ENCODE measurements at regions not wholly inside any gene's neighbourhood (a gene's known extent, or its start where the extent isn't known, plus 50 kb on each side); places are given as distances from the start of the nearest gene placed in this dataset.
"Not testable (repeated sequence)": the region's sequence is repeated elsewhere in the genome, so short reads cannot be mapped to it uniquely, and the experiment has no call there.

DNA sequence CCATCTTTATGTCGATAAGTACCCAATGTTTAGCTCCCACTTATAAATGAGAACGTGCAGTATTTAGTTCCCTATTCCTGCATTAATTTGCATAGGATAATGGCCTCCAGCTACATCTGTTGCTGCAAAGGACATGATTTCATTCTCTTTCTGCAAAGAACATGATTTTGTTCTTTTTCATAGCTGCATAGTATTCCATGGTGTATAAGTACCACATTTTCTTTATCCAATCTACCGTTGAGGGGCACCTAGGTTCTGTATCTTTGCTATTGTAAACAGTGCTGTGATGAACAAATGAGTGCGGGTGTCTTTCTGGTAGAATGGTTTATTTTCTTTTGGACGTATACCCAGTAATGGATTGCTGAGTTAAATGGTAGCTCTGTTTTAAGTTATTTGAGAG lies 63.0 kb downstream of the HLX start:
- no peak for DNase-seq (ENCODE audit: extremely low read depth in 1 of 2, low read depth in 1 of 2)

GRCh38 chr1:220942914-220943313 lies 63.7 kb downstream of the HLX start:
- DNase-seq (ENCODE audit: extremely low read depth in 1 of 2, low read depth in 1 of 2), result not testable (repeated sequence)

DNA sequence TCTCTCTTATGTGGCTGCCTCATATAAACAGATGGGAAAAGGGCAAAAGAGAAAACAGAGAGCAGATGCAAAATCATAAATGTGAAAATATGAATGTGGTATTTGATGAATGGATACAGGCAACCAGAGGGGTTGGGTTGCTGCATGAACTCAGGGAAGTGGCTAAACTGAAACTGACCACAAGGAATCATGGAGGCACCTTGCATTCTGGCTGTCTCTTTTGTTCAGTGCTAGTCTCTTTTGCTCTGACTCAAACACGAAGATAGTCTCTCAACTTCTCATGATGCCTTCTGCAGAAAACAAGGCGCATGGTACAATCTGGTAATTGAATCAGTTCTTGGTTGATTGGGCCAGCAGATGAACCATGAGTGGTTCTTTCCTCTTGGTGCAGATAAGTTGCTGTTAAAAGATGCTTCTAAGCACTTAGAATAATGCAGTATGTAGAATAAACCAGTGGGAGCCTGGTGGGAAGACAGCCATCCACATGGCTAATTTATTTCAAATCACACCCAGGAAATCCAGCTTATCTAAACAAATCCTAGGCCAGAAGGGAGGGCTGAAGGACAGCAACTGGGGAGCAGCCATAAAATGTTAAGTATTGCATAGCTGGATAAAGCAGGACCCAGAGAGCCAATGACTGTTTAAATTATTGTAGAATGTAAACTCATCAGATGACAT lies 64.2 kb downstream of the HLX start:
- DNase-seq (ENCODE audit: extremely low read depth in 1 of 2, low read depth in 1 of 2), result no peak

DNA sequence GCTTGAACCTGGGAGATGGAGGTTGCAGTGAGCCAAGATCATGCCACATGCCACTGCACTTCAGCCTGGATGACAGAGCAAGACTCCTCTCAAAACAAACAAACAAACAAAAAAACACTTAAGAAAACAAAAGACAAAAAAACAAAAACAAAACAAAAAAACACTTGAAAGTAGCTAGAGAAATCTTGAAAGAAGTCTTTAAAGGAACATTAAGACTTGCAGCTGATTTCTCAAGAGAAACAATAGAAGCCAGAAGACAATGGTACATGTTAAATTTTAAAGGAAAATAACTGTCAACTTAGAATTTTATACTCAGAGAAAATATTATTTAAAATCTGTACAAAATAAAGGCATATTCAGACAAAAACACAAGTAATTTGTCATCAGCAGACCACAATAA lies 71.3 kb downstream of the HLX start:
- DNase-seq (ENCODE audit: extremely low read depth in 1 of 2, low read depth in 1 of 2), result no peak

DNA sequence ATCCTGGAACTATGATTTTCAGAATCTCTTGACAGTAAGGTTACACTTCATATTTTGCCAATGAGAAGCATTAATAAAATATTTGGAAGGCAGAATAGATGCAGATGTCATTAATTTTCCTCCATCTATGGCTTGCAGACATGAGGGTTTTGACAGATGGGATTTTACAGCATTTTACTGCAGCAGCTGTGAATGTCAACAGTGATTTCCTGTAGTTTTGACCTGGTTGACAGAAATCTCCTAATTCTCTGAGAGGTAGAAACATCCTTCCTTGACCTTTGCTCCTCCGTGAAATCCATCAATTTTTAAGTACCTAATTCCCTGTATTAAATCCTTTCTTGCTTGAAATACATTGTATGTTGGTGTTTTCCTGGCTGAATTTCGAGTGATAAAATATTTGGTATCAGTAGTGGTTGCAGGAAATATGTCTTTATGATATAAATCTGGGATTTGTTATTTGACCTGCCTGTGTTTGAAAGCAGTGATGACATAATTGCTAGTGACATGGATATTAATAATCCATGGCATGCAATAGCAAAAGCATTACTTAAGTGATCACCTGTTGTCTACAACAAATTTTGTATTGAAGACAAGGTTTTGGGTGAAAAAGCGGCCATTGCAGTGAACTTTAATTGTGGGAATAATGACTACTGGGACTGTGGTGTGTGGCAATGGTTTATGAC lies 73.9 kb downstream of the HLX start:
- no peak for DNase-seq (ENCODE audit: extremely low read depth in 1 of 2, low read depth in 1 of 2)

GRCh38 chr1:220954321-220955075 lies 75.3 kb downstream of the HLX start:
- no peak for DNase-seq (ENCODE audit: extremely low read depth in 1 of 2, low read depth in 1 of 2)

DNA sequence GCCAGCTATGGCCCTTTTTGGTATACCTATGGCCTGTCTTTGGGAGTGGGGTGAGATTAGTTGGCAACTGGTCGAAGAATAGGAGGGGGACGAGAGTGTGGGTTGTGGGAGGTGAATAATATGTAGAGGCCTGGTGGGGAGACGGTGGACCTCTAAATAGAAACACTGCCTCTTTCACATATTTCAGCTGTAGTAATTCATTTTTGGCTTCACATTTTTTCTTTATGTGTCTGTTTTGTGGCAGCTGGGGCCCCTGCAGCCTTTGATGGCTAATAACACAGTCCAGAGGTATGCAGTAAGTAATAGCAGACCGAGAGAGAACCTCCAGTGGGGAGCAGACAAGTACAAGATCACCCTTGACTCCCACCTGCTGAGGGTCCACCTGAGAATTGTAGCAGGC lies 75.9 kb downstream of the HLX start:
- no peak for DNase-seq (ENCODE audit: extremely low read depth in 1 of 2, low read depth in 1 of 2)

DNA sequence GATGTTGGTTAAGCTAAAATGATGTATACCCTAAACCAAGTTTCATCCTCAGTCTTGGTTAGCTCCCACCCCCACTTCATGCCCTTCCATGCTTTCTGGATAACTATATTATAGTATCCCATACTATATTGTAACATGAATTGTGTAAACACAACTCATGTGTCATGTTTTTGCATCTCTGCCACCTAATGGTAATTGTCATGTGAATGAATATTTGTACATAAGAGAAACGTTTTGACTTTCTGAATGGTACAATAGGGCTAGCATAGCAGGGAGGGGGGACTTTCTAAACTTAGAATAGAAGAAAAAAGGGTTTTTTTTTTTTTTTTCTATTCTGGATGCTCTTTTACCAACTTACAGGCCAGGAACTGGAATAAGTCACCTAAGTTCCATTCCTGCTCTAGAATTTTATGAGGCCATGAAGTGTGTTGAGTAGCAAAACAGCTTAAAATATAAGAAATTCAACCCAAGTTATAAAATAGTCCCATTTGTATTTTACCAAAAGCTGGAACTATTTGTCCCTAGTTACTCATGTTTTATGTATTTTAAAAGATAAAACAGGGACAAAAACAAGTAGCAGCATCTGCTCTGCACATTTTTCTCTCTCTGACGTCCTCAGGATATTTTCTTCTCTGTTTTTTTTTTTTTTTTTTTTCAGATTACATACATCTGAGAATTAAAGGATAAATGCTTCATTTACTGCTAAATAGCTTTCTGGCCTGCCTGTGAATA lies 77.4 kb downstream of the HLX start:
- no peak for DNase-seq (ENCODE audit: extremely low read depth in 1 of 2, low read depth in 1 of 2)

DNA sequence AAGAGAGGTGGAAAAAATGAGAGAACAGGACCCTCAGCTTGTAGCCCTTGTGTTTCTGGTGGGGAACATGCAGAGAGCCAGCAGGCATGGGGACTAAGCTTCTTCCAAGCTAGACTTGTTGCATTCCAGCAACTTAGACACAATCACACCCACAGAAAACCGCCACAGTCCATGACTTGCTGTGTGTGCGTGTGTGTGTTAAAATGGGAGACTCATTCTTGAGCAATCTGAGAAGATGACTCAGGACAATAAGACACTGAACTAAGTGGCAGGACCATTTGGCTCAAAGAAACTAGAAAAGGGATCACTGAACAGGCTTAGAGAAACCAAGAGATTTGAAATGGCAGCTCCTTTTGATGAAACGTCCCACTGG lies 78.0 kb downstream of the HLX start:
- DNase-seq (ENCODE audit: extremely low read depth in 1 of 2, low read depth in 1 of 2), result no peak

DNA sequence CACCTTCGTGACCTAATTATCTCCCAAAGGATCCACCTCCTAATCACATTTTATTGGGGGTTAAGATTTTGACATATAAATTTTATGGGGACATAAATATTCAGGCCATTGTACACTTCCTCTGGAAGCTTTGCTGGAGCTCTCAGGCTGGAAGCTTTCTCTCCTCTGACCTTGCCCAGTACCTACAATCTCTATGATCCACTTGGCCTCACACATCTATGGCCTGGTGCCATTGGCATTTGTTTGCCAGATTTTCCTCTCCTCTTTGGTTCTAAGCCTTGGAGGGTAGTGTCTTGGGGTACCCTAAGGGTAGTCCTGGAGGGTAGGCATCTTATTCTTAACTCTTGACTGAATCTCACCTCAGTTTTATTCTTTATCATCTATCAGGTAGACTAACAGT lies 79.0 kb downstream of the HLX start:
- DNase-seq (ENCODE audit: extremely low read depth in 1 of 2, low read depth in 1 of 2), result no peak

DNA sequence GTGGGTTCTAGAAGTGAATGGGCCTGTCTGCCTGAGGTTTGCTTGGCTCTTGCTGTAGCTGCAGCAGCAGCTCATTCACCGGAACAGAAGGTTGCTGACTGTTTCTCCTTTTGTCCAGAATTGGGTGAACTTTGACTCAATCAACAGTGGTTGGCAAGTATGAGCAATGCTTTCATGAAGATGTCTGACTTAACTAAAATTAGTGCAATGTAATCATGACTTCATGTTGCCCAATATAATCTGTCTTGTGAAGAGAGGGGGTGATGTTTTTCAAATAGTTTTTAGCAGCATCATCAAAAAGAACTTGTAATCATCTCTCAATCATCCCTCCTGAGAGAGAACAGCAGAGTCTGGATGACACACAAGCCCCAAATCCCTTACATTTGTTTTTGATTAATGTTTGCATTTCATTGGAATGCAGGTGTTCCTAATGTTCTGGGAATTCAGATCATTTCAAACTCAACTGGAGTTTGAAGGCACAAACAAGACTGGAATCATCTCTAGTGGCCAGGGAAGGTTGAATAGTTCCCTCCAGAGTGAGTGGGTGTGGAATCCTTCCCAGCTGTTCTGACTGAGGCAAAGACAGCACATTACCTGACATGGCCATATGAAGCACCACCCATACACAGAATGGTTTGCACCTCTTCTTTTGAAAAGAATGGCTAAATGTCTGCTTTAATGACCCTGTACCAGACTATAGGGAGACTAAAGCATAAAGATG lies 82.9 kb downstream of the HLX start:
- DNase-seq (ENCODE audit: extremely low read depth in 1 of 2, low read depth in 1 of 2), result no peak

GRCh38 chr1:220966041-220966440 lies 86.8 kb downstream of the HLX start:
- DNase-seq (ENCODE audit: extremely low read depth in 1 of 2, low read depth in 1 of 2), result no peak

GRCh38 chr1:220966473-220966872 lies 87.2 kb downstream of the HLX start:
- DNase-seq (ENCODE audit: extremely low read depth in 1 of 2, low read depth in 1 of 2), result no peak

DNA sequence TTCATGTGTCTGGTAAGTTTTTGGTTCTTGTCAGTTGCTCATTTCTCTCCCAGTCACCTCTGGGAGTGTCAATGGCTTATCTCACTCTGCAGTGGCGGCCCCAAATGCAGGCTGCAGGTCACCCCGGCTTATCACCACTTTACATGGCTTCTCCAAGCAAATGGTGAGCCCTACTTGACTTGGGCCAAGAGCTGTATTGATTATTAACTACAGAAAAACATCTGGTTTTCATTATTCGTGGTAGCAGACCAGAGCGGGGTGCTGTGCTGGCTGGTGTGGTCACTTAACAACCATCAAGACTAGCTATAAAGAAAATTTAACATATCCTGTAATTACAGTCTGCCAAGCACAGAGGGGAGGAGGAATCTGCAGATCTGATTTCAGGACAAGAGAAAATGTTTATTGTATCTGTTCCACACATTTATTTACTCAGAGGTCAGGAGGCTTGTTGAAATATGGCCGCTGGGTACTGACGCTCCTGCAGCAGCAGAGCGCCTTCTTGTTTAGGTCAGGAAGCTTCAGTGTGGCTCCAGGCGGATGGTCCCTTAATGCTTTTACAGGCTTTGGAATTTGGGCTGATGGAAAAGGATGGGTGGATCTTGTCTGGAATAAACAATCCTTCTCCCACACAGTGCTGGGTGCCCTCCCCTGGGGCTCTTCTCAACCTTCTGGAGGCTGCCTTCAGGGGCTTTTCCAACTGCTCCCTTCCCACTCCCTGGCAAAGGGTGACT lies 87.8 kb downstream of the HLX start:
- no peak for DNase-seq (ENCODE audit: extremely low read depth in 1 of 2, low read depth in 1 of 2)

GRCh38 chr1:220967911-220968310 lies 88.7 kb downstream of the HLX start:
- DNase-seq (ENCODE audit: extremely low read depth in 1 of 2, low read depth in 1 of 2), result no peak

DNA sequence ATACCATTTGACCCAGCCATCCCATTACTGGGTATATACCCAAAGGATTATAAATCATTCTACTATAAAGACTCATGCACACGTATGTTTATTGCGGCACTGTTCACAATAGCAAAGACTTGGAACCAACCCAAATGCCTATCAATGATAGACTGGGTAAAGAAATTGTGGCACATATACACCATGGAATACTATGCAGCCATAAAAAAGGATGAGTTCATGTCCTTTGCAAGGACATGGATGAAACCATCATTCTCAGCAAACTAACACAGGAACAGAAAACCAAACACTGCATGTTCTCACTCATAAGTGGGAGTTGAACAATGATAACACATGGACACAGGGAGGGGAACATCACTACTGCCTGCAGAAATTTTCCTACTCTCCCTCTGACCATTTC lies 90.0 kb downstream of the HLX start:
- DNase-seq (ENCODE audit: extremely low read depth in 1 of 2, low read depth in 1 of 2), result not testable (repeated sequence)

DNA sequence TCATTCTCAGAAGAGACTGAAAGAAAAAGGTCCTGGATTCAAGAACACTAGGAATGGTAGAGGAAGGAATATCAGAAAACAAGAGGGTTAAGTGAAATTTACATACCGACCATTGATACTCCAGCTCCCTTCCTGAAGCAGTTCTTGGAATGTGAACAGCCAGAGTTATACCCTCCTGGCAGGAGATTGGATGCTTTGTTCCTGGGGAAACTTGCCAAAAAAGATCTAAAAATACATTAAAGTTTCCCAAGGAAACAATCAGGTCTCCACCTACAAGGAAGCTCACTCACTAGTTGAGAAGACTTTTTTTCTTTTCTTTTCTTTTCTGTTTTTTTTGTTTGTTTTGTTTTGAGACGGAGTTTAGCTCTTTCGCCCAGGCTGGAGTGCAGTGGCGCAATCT lies 91.1 kb downstream of the HLX start:
- DNase-seq (ENCODE audit: extremely low read depth in 1 of 2, low read depth in 1 of 2), result no peak

- DNase-seq (ENCODE audit: extremely low read depth in 1 of 2, low read depth in 1 of 2), result no peak
Measured at GRCh38 chr1:220971221-220971620, 92.0 kb downstream of the HLX start.

- no peak for DNase-seq (ENCODE audit: extremely low read depth in 1 of 2, low read depth in 1 of 2)
Measured at GRCh38 chr1:220974431-220974830, 95.2 kb downstream of the HLX start.

- no peak for DNase-seq (ENCODE audit: extremely low read depth in 1 of 2, low read depth in 1 of 2)
Measured at GRCh38 chr1:220976390-220976789, 97.1 kb downstream of the HLX start.

Data from stimulated activated CD8-positive, alpha-beta memory T cell treated with anti-CD3 and anti-CD28 coated beads, Interleukin-7, amount 100 ng/mL, for 48 hours (primary cell).